ENCODE measurements at regions not wholly inside any gene's neighbourhood (a gene's known extent, or its start where the extent isn't known, plus 50 kb on each side); places are given as distances from the start of the nearest gene placed in this dataset.

- Histone ChIP-seq H3K9ac (replicated peaks in 1 of 4; ENCODE audit: extremely low read depth in 1 of 4, low read depth in 3 of 4, low read length in 3 of 4) (no peak overlapping the region), H2AK5ac (ENCODE audit: low read depth, low read length) (no peak overlapping the region), H2AFZ (ENCODE audit: low read length) (no peak overlapping the region), H2BK15ac (ENCODE audit: low read length) (no peak overlapping the region), H2BK120ac (replicated peaks; ENCODE audit: low read depth, low read length) (no peak overlapping the region), H4K20me1 (replicated peaks in 1 of 2; ENCODE audit: control insufficient read depth in 1 of 2, insufficient read depth in 2 of 2, low read length in 2 of 2) (no peaks in the 10 kb centered on the region), H3K56ac (replicated peaks; ENCODE audit: insufficient read length, low read depth, low read length) (no peak overlapping the region), H4K5ac (ENCODE audit: insufficient read length, low read depth, low read length) (no peak overlapping the region), H3K36me3 (ENCODE audit: control insufficient read depth in 2 of 4, insufficient read depth in 4 of 4, low read length in 3 of 4) (no peaks in the 10 kb centered on the region), H3K18ac (ENCODE audit: extremely low read depth, low read length) (no peak overlapping the region), H2BK20ac (ENCODE audit: low read length) (no peak overlapping the region), H3K4ac (replicated peaks; ENCODE audit: insufficient read length, low read depth, low read length) (no peak overlapping the region), H3K23me2 (ENCODE audit: low read depth, low read length) (no peaks in the 10 kb centered on the region), H3K79me1 (ENCODE audit: low read depth, low read length) (no peaks in the 10 kb centered on the region), H3K79me2 (ENCODE audit: control insufficient read depth in 1 of 2, insufficient read depth in 2 of 2, low read length in 2 of 2) (no peaks in the 10 kb centered on the region), H2BK5ac (ENCODE audit: low read depth, low read length) (no peak overlapping the region), H3K14ac (ENCODE audit: insufficient read length) (no peak overlapping the region), H4K8ac (ENCODE audit: extremely low read depth, insufficient read depth, low read length) (no peak overlapping the region), H3K27me3 (replicated peaks in 1 of 4; ENCODE audit: control insufficient read depth in 3 of 4, extremely low read depth in 1 of 4, insufficient read depth in 3 of 4, low read length in 3 of 4) (no peaks in the 10 kb centered on the region), H3K4me1 (replicated peaks in 1 of 4; ENCODE audit: control insufficient read depth in 3 of 4, insufficient read depth in 4 of 4, low read length in 3 of 4) (no peaks in the 10 kb centered on the region), H4K91ac (replicated peaks; ENCODE audit: insufficient read length, low read length) (no peak overlapping the region), H3K27ac (ENCODE audit: low read depth, low read length) (no peak overlapping the region), H3K4me2 (ENCODE audit: insufficient read depth in 1 of 2, low read depth in 2 of 2, low read length in 2 of 2) (no peak overlapping the region), H3K9me3 (ENCODE audit: insufficient read depth in 2 of 2, low read depth in 1 of 2, low read length in 1 of 2) (no peaks in the 10 kb centered on the region), H3K4me3 (ENCODE audit: extremely low read depth in 1 of 4, insufficient read depth in 2 of 4, low read depth in 3 of 4, low read length in 4 of 4) (no peak overlapping the region), H3K23ac (ENCODE audit: insufficient read length) (no peak overlapping the region), H2BK12ac (ENCODE audit: low read depth, low read length) (no peak overlapping the region)
- FAIRE-seq, result no peak
- ChIA-PET POLR2A (ENCODE audit: partially characterized antibody) (no interaction called here), CTCF (ENCODE audit: partially characterized antibody) (no interaction called here)
- DNase-seq (ENCODE audit: low read depth in 1 of 2, low spot score in 2 of 2), result no peak
- WGBS, 2 experiments (ENCODE audit: extremely low coverage in 1 of 2, insufficient coverage in 1 of 2, insufficient read length in 1 of 2, insufficient replicate concordance in 2 of 2, low coverage in 1 of 2, low lambda C conversion rate in 2 of 2, missing lambda C conversion rate in 1 of 2), result 91% methylated on average over 2 of the region's 2 CpGs; no CpG with 5 or more reads in 1 of the 2 experiments
- TF ChIP-seq POLR2AphosphoS5 (IDR thresholded peaks at IDR 0.05; ENCODE audit: low read depth, low read length) (no peak), GTF2F1 (IDR thresholded peaks at IDR 0.05; ENCODE audit: borderline replicate concordance, low read depth, low read length) (no peak), ZNF274 (IDR thresholded peaks at IDR 0.05; ENCODE audit: borderline replicate concordance, extremely low read depth, low read length) (no peak), USF2 (IDR thresholded peaks at IDR 0.05; ENCODE audit: low read length) (no peak), ASH2L (IDR thresholded peaks at IDR 0.05; ENCODE audit: low read length) (no peak), SP4 (IDR thresholded peaks at IDR 0.05; ENCODE audit: low read length) (no peak), E2F6 (IDR thresholded peaks at IDR 0.05) (no peak), PHF8 (conservative IDR thresholded peaks at IDR 0.05; ENCODE audit: low read depth, low read length) (no peak), TEAD4 (IDR thresholded peaks at IDR 0.05; ENCODE audit: low read depth, low read length) (no peak), SIX5 (IDR thresholded peaks at IDR 0.05; ENCODE audit: low read depth, low read length) (no peak)
These were observed 1605.7 kb upstream of the CDH6 start for GRCh38 chr5:29587832-29588231.

All from H1 (cell line).